Neuronal stem cell (in vitro differentiated cells): ENCODE measurements at regions not wholly inside any gene's neighbourhood (a gene's known extent, or its start where the extent isn't known, plus 50 kb on each side); places are given as distances from the start of the nearest gene placed in this dataset.
A peak's percentile ranks its signal among the peaks of the same experiment; 100 is the strongest.
"Not testable (repeated sequence)": the region's sequence is repeated elsewhere in the genome, so short reads cannot be mapped to it uniquely, and the experiment has no call there.

Experiments
- DNase-seq: peaks from one replicate; pipeline ENCODE4 v3.0.0-alpha.2; 2013; ENCODE audit warnings: low spot score
- H2AFZ ChIP-seq: one replicate; pipeline ENCODE4 v1.6.1; 2013; ENCODE audit warnings: mild to moderate bottlenecking, low read length, inconsistent platforms
- H2AK5ac ChIP-seq: 2 replicates; pipeline ENCODE4 v1.6.1; 2013; ENCODE audit warnings: low read depth, mild to moderate bottlenecking, inconsistent platforms, low read length, moderate library complexity, mixed read lengths
- H2BK120ac ChIP-seq: 2 replicates; pipeline ENCODE4 v1.6.1; 2013; ENCODE audit warnings: low read depth, mild to moderate bottlenecking, inconsistent platforms, low read length, moderate library complexity, mixed read lengths
- H2BK12ac ChIP-seq: one replicate; pipeline ENCODE4 v1.6.1; 2013; ENCODE audit warnings: low read length, inconsistent platforms
- H2BK15ac ChIP-seq: 2 replicates; pipeline ENCODE4 v1.6.1; 2013; ENCODE audit warnings: mild to moderate bottlenecking, low read length, inconsistent platforms, mixed read lengths
- H2BK5ac ChIP-seq: one replicate; pipeline ENCODE4 v1.6.1; 2013; ENCODE audit warnings: inconsistent platforms, mild to moderate bottlenecking, low read length, moderate library complexity
- H3K14ac ChIP-seq: one replicate; pipeline ENCODE4 v1.6.1; 2013; ENCODE audit warnings: low read length, inconsistent platforms
- H3K18ac ChIP-seq: 2 replicates; pipeline ENCODE4 v1.6.1; 2013; ENCODE audit warnings: low read length, inconsistent platforms
- H3K23ac ChIP-seq: 2 replicates; pipeline ENCODE4 v1.6.1; 2013; ENCODE audit warnings: low read depth, mild to moderate bottlenecking, mixed read lengths, low read length, inconsistent platforms; ENCODE audit not compliant: poor library complexity
- H3K27ac ChIP-seq: replicated peaks from 3 replicates; pipeline ENCODE4 v1.5.1; 2013; ENCODE audit warnings: low read length, inconsistent platforms
- H3K27me3 ChIP-seq, 3 experiments: 2 replicates each; pipeline ENCODE4 v1.6.1; 2013; ENCODE audit warnings: low read length in 3 of 3, mild to moderate bottlenecking in 2 of 3, inconsistent platforms in 1 of 3, low read depth in 1 of 3, mixed read lengths in 1 of 3, moderate library complexity in 1 of 3; ENCODE audit not compliant: control insufficient read depth in 3 of 3, insufficient read depth in 3 of 3
- H3K36me3 ChIP-seq, 2 donors: replicated peaks in 1 of 2; 2 replicates each; pipeline ENCODE4 v1.6.1; 2013; ENCODE audit warnings: low read length in 2 of 2; ENCODE audit not compliant: control insufficient read depth in 2 of 2, insufficient read depth in 2 of 2
- H3K4ac ChIP-seq: 2 replicates; pipeline ENCODE4 v1.6.1; 2013; ENCODE audit warnings: inconsistent platforms, mild to moderate bottlenecking, low read length, moderate library complexity
- H3K4me1 ChIP-seq, 2 donors: 1 replicate in 1 of 2; 2 replicates in 1 of 2; pipeline ENCODE4 v1.6.1; 2013; ENCODE audit warnings: low read length in 2 of 2, low read depth in 1 of 2; ENCODE audit not compliant: control insufficient read depth in 2 of 2, insufficient read depth in 1 of 2
- H3K4me2 ChIP-seq: one replicate; pipeline ENCODE4 v1.6.1; 2013; ENCODE audit warnings: mild to moderate bottlenecking, low read length, inconsistent platforms; ENCODE audit not compliant: insufficient read depth, poor library complexity, severe bottlenecking
- H3K4me3 ChIP-seq, 2 donors: 2 replicates each; pipeline ENCODE4 v1.5.1; 2013; ENCODE audit warnings: low read length in 2 of 2, mild to moderate bottlenecking in 2 of 2, inconsistent platforms in 1 of 2, moderate library complexity in 1 of 2
- H3K79me1 ChIP-seq: one replicate; pipeline ENCODE4 v1.6.1; 2013; ENCODE audit warnings: low read depth, mild to moderate bottlenecking, inconsistent platforms, low read length, moderate library complexity
- H3K9ac ChIP-seq: one replicate; pipeline ENCODE4 v1.6.1; 2013; ENCODE audit warnings: mild to moderate bottlenecking, low read depth, low read length, inconsistent platforms; ENCODE audit not compliant: poor library complexity
- H3K9me3 ChIP-seq, 2 donors: replicated peaks in 1 of 2; 2 replicates each; pipeline versions ENCODE3 to v1.6.1; 2013; ENCODE audit warnings: low read length in 2 of 2, mild to moderate bottlenecking in 2 of 2, inconsistent platforms in 1 of 2, low read depth in 1 of 2, mixed read lengths in 1 of 2, moderate library complexity in 1 of 2; ENCODE audit not compliant: control insufficient read depth in 2 of 2, insufficient read depth in 1 of 2
- H4K8ac ChIP-seq: one replicate; pipeline ENCODE4 v1.6.1; 2013; ENCODE audit warnings: low read depth, mild to moderate bottlenecking, inconsistent platforms, low read length, moderate library complexity
- H4K91ac ChIP-seq: one replicate; pipeline ENCODE4 v1.6.1; 2013; ENCODE audit warnings: low read length, low read depth, mild to moderate bottlenecking, inconsistent platforms; ENCODE audit not compliant: poor library complexity
- WGBS, 2 donors: extraction: QIAGEN DNeasy Blood & Tissue Kit; methylation state at CpG; one replicate each; pipeline ENCODE4 v1.1.7; 2013; ENCODE audit warnings: missing lambda C conversion rate in 2 of 2, mixed read lengths in 1 of 2; ENCODE audit not compliant: insufficient read length in 2 of 2, insufficient replicate concordance in 1 of 2; ENCODE audit errors: extremely low coverage in 2 of 2; 5-methylcytosine and 5-hydroxymethylcytosine counted together

DNA sequence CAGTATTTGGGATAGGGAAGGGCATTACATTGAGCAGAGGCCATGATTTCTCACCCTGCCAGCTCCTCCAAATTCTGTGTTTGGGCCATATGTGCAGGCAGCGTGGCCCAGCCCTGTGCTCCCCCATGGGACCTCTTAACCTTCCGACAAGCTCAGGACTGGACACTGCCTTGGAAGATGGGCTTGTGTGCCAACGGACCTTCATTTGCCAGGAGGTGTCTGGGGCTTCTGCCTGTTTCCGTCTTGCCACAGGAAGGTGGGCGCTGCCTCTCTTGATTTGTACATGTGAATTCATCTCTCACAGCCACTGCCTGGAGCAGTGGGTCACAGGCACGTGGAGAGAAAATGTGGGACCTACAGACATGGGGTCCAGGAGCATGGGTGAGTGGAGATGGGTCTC lies 272.6 kb downstream of the CCSER2 start:
- Histone ChIP-seq H4K91ac (no peak overlapping the region), H2AFZ (no peak overlapping the region), H3K18ac (no peak overlapping the region), H3K79me1 (no peaks in the 10 kb centered on the region), H2AK5ac (peak overlapping the region; percentile 39), H3K4me1 (peaks cover 0 to 3% of the 10 kb centered on the region in 2 donors), H2BK15ac (no peak overlapping the region), H2BK5ac (no peak overlapping the region), H4K8ac (no peak overlapping the region), H3K23ac (no peak overlapping the region), H3K9ac (no peak overlapping the region), H3K27ac (no peak overlapping the region), H3K27me3 (peaks cover 2 to 20% (median 12%) of the 10 kb centered on the region in 3 experiments), H3K4me2 (no peak overlapping the region), H3K9me3 (peaks cover 0 to 3% of the 10 kb centered on the region in 2 donors), H3K14ac (no peak overlapping the region), H3K36me3 (no peaks in the 10 kb centered on the region), H3K4ac (no peak overlapping the region), H2BK12ac (no peak overlapping the region), H3K4me3 (no peak overlapping the region), H2BK120ac (no peak overlapping the region)
- no CpG with 5 or more reads among the region's 6 CpGs for WGBS, 2 donors
- no peak for DNase-seq

DNA sequence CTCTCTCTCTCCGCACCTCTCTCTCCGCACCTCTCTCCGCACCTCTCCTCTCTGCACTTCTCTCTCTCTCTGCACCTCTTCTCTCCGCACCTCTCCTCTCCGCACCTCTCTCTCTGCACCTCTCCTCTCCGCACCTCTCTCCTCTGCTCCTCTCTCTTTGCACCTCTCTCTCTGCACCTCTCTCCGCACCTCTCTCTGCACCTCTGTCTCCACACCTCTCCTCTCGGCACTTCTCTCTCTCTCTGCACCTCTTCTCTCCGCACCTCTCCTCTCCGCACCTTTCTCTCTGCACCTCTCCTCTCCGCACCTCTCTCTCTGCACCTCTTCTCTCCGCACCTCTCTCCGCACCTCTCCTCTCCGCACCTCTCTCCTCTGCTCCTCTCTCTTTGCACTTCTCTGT lies 274.2 kb downstream of the CCSER2 start:
- H3K23ac ChIP-seq, H4K8ac ChIP-seq, H2BK12ac ChIP-seq, H3K9me3 ChIP-seq, H3K18ac ChIP-seq, H3K4ac ChIP-seq, H3K27ac ChIP-seq, H2BK5ac ChIP-seq, H3K9ac ChIP-seq, DNase-seq, H2AK5ac ChIP-seq, H4K91ac ChIP-seq, H2BK15ac ChIP-seq, H2BK120ac ChIP-seq, H3K4me1 ChIP-seq, H3K14ac ChIP-seq, H2AFZ ChIP-seq, H3K36me3 ChIP-seq, H3K4me3 ChIP-seq, H3K79me1 ChIP-seq: not testable (repeated sequence)
- peaks cover 2 to 20% (median 12%) of the 10 kb centered on the region in 3 experiments for H3K27me3 ChIP-seq
- WGBS, 2 donors, result 100% methylated on average over 1 of the region's 14 CpGs; no CpG with 5 or more reads in 1 of the 2 donors
- H3K4me2 ChIP-seq, result peak overlapping the region; percentile 22

DNA sequence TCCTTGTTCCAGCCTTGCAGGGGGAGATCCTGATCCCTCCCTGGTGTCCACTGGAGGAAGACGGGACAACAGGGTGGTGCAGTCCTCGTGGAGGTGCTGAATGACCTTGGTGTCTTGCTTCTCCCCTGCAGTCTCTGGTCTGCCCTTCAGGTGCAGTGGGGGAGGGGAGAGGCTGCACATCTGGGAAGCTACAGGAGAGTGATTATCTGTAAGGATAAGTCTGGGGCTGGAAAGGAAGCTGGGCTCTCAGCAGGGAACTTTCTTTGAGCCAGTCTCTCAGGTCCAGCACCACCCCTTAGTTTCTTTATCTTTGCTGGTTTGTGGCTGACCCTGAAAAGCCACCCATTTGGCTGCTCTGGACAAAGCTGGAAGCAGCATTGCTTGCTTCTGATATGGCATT lies 275.6 kb downstream of the CCSER2 start:
- no CpG with 5 or more reads among the region's 2 CpGs for WGBS, 2 donors
- Histone ChIP-seq H3K4me1 (peaks cover 0 to 5% of the 10 kb centered on the region in 2 donors), H3K23ac (peak overlapping the region; percentile 80), H3K27ac (no peak overlapping the region), H3K4me2 (no peak overlapping the region), H3K14ac (no peak overlapping the region), H2BK120ac (no peak overlapping the region), H3K18ac (peak overlapping the region; percentile 52), H2BK5ac (no peak overlapping the region), H2AFZ (no peak overlapping the region), H4K8ac (no peak overlapping the region), H3K4ac (no peak overlapping the region), H3K4me3 (no peak overlapping the region), H2BK15ac (no peak overlapping the region), H4K91ac (no peak overlapping the region), H3K9me3 (peaks cover 0 to 3% of the 10 kb centered on the region in 2 donors), H3K9ac (no peak overlapping the region), H3K27me3 (peaks cover 2 to 20% (median 15%) of the 10 kb centered on the region in 3 experiments), H2AK5ac (no peak overlapping the region), H3K36me3 (no peaks in the 10 kb centered on the region), H3K79me1 (no peaks in the 10 kb centered on the region), H2BK12ac (no peak overlapping the region)
- no peak for DNase-seq

DNA sequence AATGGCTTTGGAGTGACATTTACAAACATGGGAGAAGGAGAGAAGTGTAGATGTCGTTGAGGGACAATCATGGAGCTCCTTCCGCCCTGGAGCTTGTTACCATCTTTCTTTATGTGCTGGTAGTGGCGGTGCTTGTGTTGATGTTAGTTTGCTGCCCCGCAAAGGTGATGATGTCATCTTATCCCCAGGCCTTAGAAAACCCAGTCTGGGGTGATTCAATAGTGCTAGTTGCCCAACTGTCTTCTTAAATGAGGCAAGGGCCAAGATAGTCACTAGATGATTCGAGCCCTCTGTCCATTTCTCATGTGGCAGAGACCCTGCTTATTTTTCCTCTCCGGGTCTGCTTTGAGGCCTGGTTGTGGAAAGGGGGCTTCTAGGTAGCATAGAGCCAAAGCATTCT lies 277.4 kb downstream of the CCSER2 start:
- H2AFZ ChIP-seq, result no peak overlapping the region
- no peak overlapping the region for H4K8ac ChIP-seq
- no peak overlapping the region for H3K23ac ChIP-seq
- H3K4ac ChIP-seq, result no peak overlapping the region
- no peak overlapping the region for H2BK120ac ChIP-seq
- H2BK5ac ChIP-seq, result no peak overlapping the region
- no CpG with 5 or more reads among the region's 6 CpGs for WGBS, 2 donors
- H3K4me2 ChIP-seq, result no peak overlapping the region
- no peak overlapping the region for H3K9ac ChIP-seq
- no peak overlapping the region for H2AK5ac ChIP-seq
- DNase-seq, result no peak
- no peak overlapping the region for H2BK12ac ChIP-seq
- no peaks in the 10 kb centered on the region for H3K79me1 ChIP-seq
- peaks cover 2 to 20% (median 15%) of the 10 kb centered on the region in 3 experiments for H3K27me3 ChIP-seq
- H2BK15ac ChIP-seq, result no peak overlapping the region
- H3K27ac ChIP-seq, result no peak overlapping the region
- peaks cover 0 to 5% of the 10 kb centered on the region in 2 donors for H3K9me3 ChIP-seq
- peaks cover 0 to 2% of the 10 kb centered on the region in 2 donors for H3K36me3 ChIP-seq
- H3K4me3 ChIP-seq, result no peak overlapping the region
- peaks cover 0 to 5% of the 10 kb centered on the region in 2 donors for H3K4me1 ChIP-seq
- H3K18ac ChIP-seq, result no peak overlapping the region
- no peak overlapping the region for H3K14ac ChIP-seq
- no peak overlapping the region for H4K91ac ChIP-seq
